ENCODE measurements at regions not wholly inside any gene's neighbourhood (a gene's known extent, or its start where the extent isn't known, plus 50 kb on each side); places are given as distances from the start of the nearest gene placed in this dataset.

- TF ChIP-seq POLR2A (IDR thresholded peaks at IDR 0.05) (no peak), POLR2AphosphoS5 (IDR thresholded peaks at IDR 0.05) (no peak)
- TF ChIP-seq, protein P1, sequence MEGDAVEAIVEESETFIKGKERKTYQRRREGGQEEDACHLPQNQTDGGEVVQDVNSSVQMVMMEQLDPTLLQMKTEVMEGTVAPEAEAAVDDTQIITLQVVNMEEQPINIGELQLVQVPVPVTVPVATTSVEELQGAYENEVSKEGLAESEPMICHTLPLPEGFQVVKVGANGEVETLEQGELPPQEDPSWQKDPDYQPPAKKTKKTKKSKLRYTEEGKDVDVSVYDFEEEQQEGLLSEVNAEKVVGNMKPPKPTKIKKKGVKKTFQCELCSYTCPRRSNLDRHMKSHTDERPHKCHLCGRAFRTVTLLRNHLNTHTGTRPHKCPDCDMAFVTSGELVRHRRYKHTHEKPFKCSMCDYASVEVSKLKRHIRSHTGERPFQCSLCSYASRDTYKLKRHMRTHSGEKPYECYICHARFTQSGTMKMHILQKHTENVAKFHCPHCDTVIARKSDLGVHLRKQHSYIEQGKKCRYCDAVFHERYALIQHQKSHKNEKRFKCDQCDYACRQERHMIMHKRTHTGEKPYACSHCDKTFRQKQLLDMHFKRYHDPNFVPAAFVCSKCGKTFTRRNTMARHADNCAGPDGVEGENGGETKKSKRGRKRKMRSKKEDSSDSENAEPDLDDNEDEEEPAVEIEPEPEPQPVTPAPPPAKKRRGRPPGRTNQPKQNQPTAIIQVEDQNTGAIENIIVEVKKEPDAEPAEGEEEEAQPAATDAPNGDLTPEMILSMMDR (IDR thresholded peaks at IDR 0.05): no peak
Measured at GRCh38 chr20:24111858-24112257, 123.3 kb upstream of the GGTLC1 start.

Data from sigmoid colon (tissue), 4 donors.